ENCODE measurements at regions not wholly inside any gene's neighbourhood (a gene's known extent, or its start where the extent isn't known, plus 50 kb on each side); places are given as distances from the start of the nearest gene placed in this dataset.

- Histone ChIP-seq H3K27ac (ENCODE audit: low read depth, low read length) (no peak overlapping the region), H3K9ac (ENCODE audit: low read length) (no peak overlapping the region), H3K4me3 (ENCODE audit: insufficient read depth, low read depth, low read length) (no peak overlapping the region), H3K4me1 (ENCODE audit: insufficient read depth, low read length) (no peaks in the 10 kb centered on the region), H3K36me3 (ENCODE audit: insufficient read depth, low read length) (no peaks in the 10 kb centered on the region), H2AFZ (ENCODE audit: low read depth, low read length) (no peak overlapping the region), H4K20me1 (ENCODE audit: insufficient read depth, low read length) (no peaks in the 10 kb centered on the region), H3K9me3 (ENCODE audit: insufficient read depth, low read depth, low read length) (no peaks in the 10 kb centered on the region), H3K4me2 (ENCODE audit: low read length) (no peak overlapping the region), H3K79me2 (ENCODE audit: insufficient read depth, low read length) (no peaks in the 10 kb centered on the region), H3K27me3 (ENCODE audit: insufficient read depth, low read length) (no peaks in the 10 kb centered on the region)
- no peak for FAIRE-seq
- no peak for DNase-seq (ENCODE audit: low read depth)
- TF ChIP-seq EZH2 (IDR thresholded peaks at IDR 0.05; ENCODE audit: insufficient read depth, low read length) (no peak), CTCF (IDR thresholded peaks at IDR 0.05; ENCODE audit: insufficient read depth, low read depth, low read length) (no peak)
- Mint-ChIP-seq H3K4me1 (ENCODE audit: low read depth, unreplicated experiment) (no peaks in the 10 kb centered on the region), H3K9me3 (ENCODE audit: unreplicated experiment) (peaks cover 13% of the 10 kb centered on the region), H3K36me3 (ENCODE audit: low read depth, unreplicated experiment) (no peaks in the 10 kb centered on the region), H3K27me3 (ENCODE audit: low read depth, unreplicated experiment) (no peaks in the 10 kb centered on the region), H3K27ac (ENCODE audit: unreplicated experiment) (no peak overlapping the region), H3K4me3 (ENCODE audit: unreplicated experiment) (no peak overlapping the region)
Observed at GRCh38 chr6:54993948-54994347, 147.4 kb downstream of the FAM83B start.

- Histone ChIP-seq H3K27ac (ENCODE audit: low read depth, low read length) (no peak overlapping the region), H3K79me2 (ENCODE audit: insufficient read depth, low read length) (no peaks in the 10 kb centered on the region), H3K4me3 (ENCODE audit: insufficient read depth, low read depth, low read length) (no peak overlapping the region), H2AFZ (ENCODE audit: low read depth, low read length) (no peak overlapping the region), H3K36me3 (ENCODE audit: insufficient read depth, low read length) (no peaks in the 10 kb centered on the region), H3K27me3 (ENCODE audit: insufficient read depth, low read length) (no peaks in the 10 kb centered on the region), H3K9me3 (ENCODE audit: insufficient read depth, low read depth, low read length) (no peaks in the 10 kb centered on the region), H3K4me1 (ENCODE audit: insufficient read depth, low read length) (no peaks in the 10 kb centered on the region), H3K4me2 (ENCODE audit: low read length) (no peak overlapping the region), H4K20me1 (ENCODE audit: insufficient read depth, low read length) (no peaks in the 10 kb centered on the region), H3K9ac (ENCODE audit: low read length) (no peak overlapping the region)
- no peak for TF ChIP-seq EZH2 (IDR thresholded peaks at IDR 0.05; ENCODE audit: insufficient read depth, low read length)
- TF ChIP-seq CTCF (IDR thresholded peaks at IDR 0.05; ENCODE audit: insufficient read depth, low read depth, low read length): no peak
- Mint-ChIP-seq H3K4me3 (ENCODE audit: unreplicated experiment) (no peak overlapping the region), H3K36me3 (ENCODE audit: low read depth, unreplicated experiment) (no peaks in the 10 kb centered on the region), H3K9me3 (ENCODE audit: unreplicated experiment) (peaks cover 2% of the 10 kb centered on the region), H3K4me1 (ENCODE audit: low read depth, unreplicated experiment) (no peaks in the 10 kb centered on the region), H3K27ac (ENCODE audit: unreplicated experiment) (no peak overlapping the region), H3K27me3 (ENCODE audit: low read depth, unreplicated experiment) (no peaks in the 10 kb centered on the region)
- DNase-seq (ENCODE audit: low read depth) (no peak), FAIRE-seq (no peak)
Observed at GRCh38 chr6:54998576-54998975, 152.0 kb downstream of the FAM83B start.

- H2AFZ ChIP-seq (ENCODE audit: low read depth, low read length): no peak overlapping the region
- H3K27me3 ChIP-seq (ENCODE audit: insufficient read depth, low read length): no peaks in the 10 kb centered on the region
- H3K9ac ChIP-seq (ENCODE audit: low read length): no peak overlapping the region
- Mint-ChIP-seq H3K4me1 (ENCODE audit: low read depth, unreplicated experiment) (no peaks in the 10 kb centered on the region), H3K4me3 (ENCODE audit: unreplicated experiment) (no peak overlapping the region), H3K27me3 (ENCODE audit: low read depth, unreplicated experiment) (no peaks in the 10 kb centered on the region), H3K9me3 (ENCODE audit: unreplicated experiment) (peaks cover 3% of the 10 kb centered on the region), H3K27ac (ENCODE audit: unreplicated experiment) (no peak overlapping the region), H3K36me3 (ENCODE audit: low read depth, unreplicated experiment) (peaks cover 2% of the 10 kb centered on the region)
- TF ChIP-seq CTCF (IDR thresholded peaks at IDR 0.05; ENCODE audit: insufficient read depth, low read depth, low read length) (no peak), EZH2 (IDR thresholded peaks at IDR 0.05; ENCODE audit: insufficient read depth, low read length) (no peak)
- no peak overlapping the region for H3K4me2 ChIP-seq (ENCODE audit: low read length)
- no peak for DNase-seq (ENCODE audit: low read depth)
- H3K27ac ChIP-seq (ENCODE audit: low read depth, low read length): no peak overlapping the region
- no peaks in the 10 kb centered on the region for H3K4me1 ChIP-seq (ENCODE audit: insufficient read depth, low read length)
- H3K36me3 ChIP-seq (ENCODE audit: insufficient read depth, low read length): no peaks in the 10 kb centered on the region
- no peaks in the 10 kb centered on the region for H4K20me1 ChIP-seq (ENCODE audit: insufficient read depth, low read length)
- no peak overlapping the region for H3K4me3 ChIP-seq (ENCODE audit: insufficient read depth, low read depth, low read length)
- no peak for FAIRE-seq
- H3K9me3 ChIP-seq (ENCODE audit: insufficient read depth, low read depth, low read length): no peaks in the 10 kb centered on the region
- H3K79me2 ChIP-seq (ENCODE audit: insufficient read depth, low read length): no peaks in the 10 kb centered on the region
Observed at GRCh38 chr6:55003719-55004430, 157.3 kb downstream of the FAM83B start.
